Mesendoderm (in vitro differentiated cells): ENCODE measurements at regions not wholly inside any gene's neighbourhood (a gene's known extent, or its start where the extent isn't known, plus 50 kb on each side); places are given as distances from the start of the nearest gene placed in this dataset.
"Not testable (repeated sequence)": the region's sequence is repeated elsewhere in the genome, so short reads cannot be mapped to it uniquely, and the experiment has no call there.

Experiments
- DNase-seq: peaks from one replicate; pipeline ENCODE4 v3.0.0; 2013
- H2AK5ac ChIP-seq: 2 replicates; pipeline ENCODE4 v1.6.1; 2013; ENCODE audit warnings: low read length, inconsistent platforms
- H2BK120ac ChIP-seq: 2 replicates; pipeline ENCODE4 v1.6.1; 2013; ENCODE audit warnings: low read depth, mild to moderate bottlenecking, low read length, moderate library complexity, mixed read lengths
- H2BK15ac ChIP-seq: replicated peaks from 2 replicates; pipeline ENCODE4 v1.6.1; 2013; ENCODE audit warnings: low read depth, mild to moderate bottlenecking, moderate library complexity
- H2BK5ac ChIP-seq: 2 replicates; pipeline ENCODE4 v1.6.1; 2013; ENCODE audit warnings: low read length, inconsistent platforms
- H3K18ac ChIP-seq: 2 replicates; pipeline ENCODE4 v1.6.1; 2013; ENCODE audit warnings: mild to moderate bottlenecking, low read length, mixed read lengths
- H3K23ac ChIP-seq: one replicate; pipeline ENCODE4 v1.6.1; 2013; ENCODE audit warnings: low read length
- H3K27ac ChIP-seq: 2 replicates; pipeline ENCODE4 v1.5.1; 2013; ENCODE audit warnings: low read depth, mild to moderate bottlenecking, inconsistent platforms, low read length, moderate library complexity
- H3K27me3 ChIP-seq: 2 replicates; pipeline ENCODE4 v1.6.1; 2013; ENCODE audit warnings: low read length, control low read depth, mild to moderate bottlenecking, inconsistent platforms; ENCODE audit not compliant: insufficient read depth, poor library complexity
- H3K36me3 ChIP-seq: 2 replicates; pipeline ENCODE4 v1.6.1; 2013; ENCODE audit warnings: low read length, inconsistent platforms; ENCODE audit not compliant: control insufficient read depth, insufficient read depth
- H3K4ac ChIP-seq: one replicate; pipeline ENCODE4 v1.6.1; 2013; ENCODE audit warnings: low read depth, mild to moderate bottlenecking, low read length, moderate library complexity
- H3K4me1 ChIP-seq: 2 replicates; pipeline ENCODE4 v1.6.1; 2013; ENCODE audit warnings: low read depth, low read length, inconsistent platforms; ENCODE audit not compliant: control insufficient read depth
- H3K4me2 ChIP-seq: 2 replicates; pipeline ENCODE4 v1.6.1; 2013; ENCODE audit warnings: low read length
- H3K4me3 ChIP-seq: 2 replicates; pipeline ENCODE4 v1.5.1; 2013; ENCODE audit warnings: mild to moderate bottlenecking, low read length
- H3K56ac ChIP-seq: one replicate; pipeline ENCODE4 v1.6.1; 2013; ENCODE audit warnings: low read length
- H3K79me1 ChIP-seq: 2 replicates; pipeline ENCODE4 v1.6.1; 2013; ENCODE audit warnings: low read length, inconsistent platforms
- H3K79me2 ChIP-seq: 2 replicates; pipeline ENCODE4 v1.6.1; 2013; ENCODE audit warnings: mild to moderate bottlenecking, low read length; ENCODE audit not compliant: control insufficient read depth, insufficient read depth
- H3K9ac ChIP-seq: 2 replicates; pipeline ENCODE4 v1.6.1; 2013; ENCODE audit warnings: low read length, inconsistent platforms
- H4K5ac ChIP-seq: one replicate; pipeline ENCODE4 v1.6.1; 2013; ENCODE audit warnings: low read length
- H4K8ac ChIP-seq: one replicate; pipeline ENCODE4 v1.6.1; 2013; ENCODE audit warnings: low read depth, mild to moderate bottlenecking, control low read depth, low read length, moderate library complexity
- WGBS: extraction: QIAGEN DNeasy Blood & Tissue Kit; methylation state at CpG from one replicate; pipeline ENCODE4 v1.1.7; 2013; ENCODE audit warnings: low lambda C conversion rate, missing lambda C conversion rate; ENCODE audit not compliant: insufficient coverage; ENCODE audit errors: extremely low coverage; 5-methylcytosine and 5-hydroxymethylcytosine counted together

DNA sequence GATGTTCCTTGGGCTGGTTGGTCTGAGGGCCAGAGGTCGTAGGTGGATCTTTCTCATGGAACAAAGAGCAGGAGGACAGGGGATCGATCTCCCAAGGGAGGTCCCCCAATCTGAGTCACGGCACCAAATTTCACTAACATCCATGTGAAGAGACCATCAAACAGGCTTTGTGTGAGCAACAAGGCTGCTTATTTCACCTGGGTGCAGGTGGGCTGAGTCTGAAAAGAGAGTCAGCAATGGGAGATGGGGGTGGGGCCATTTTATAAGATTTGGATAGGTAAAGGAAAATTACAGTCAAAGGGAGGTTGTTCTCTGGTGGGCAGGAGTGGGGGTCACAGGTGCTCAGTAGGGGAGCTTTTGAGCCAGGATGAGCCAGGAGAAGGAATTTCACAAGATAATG is 334.0 kb upstream of the HTR1E start:
- not testable (repeated sequence) for H3K4me3 ChIP-seq, H3K4me1 ChIP-seq, H3K4me2 ChIP-seq, H3K4ac ChIP-seq, H4K5ac ChIP-seq, H2BK120ac ChIP-seq, H2AK5ac ChIP-seq, H3K27me3 ChIP-seq, H3K23ac ChIP-seq, H3K79me2 ChIP-seq, H3K36me3 ChIP-seq, H2BK15ac ChIP-seq, H3K79me1 ChIP-seq
- Histone ChIP-seq H3K27ac (peak overlapping the region; percentile 96), H3K18ac (peak overlapping the region; percentile 61), H4K8ac (peak overlapping the region; percentile 65), H3K9ac (peak overlapping the region; percentile 47), H2BK5ac (peak overlapping the region; percentile 96), H3K56ac (peak overlapping the region; percentile 84)
- no CpG with 5 or more reads among the region's 3 CpGs for WGBS
- DNase-seq, result peak; percentile 57

GRCh38 chr6:86602093-86602492 is 335.2 kb upstream of the HTR1E start:
- not testable (repeated sequence) for H3K9ac ChIP-seq, H3K79me2 ChIP-seq, H2BK120ac ChIP-seq, H2BK5ac ChIP-seq, H4K8ac ChIP-seq, H3K23ac ChIP-seq, H3K4me1 ChIP-seq, H3K4me2 ChIP-seq, H3K79me1 ChIP-seq, H3K36me3 ChIP-seq, H4K5ac ChIP-seq, H2AK5ac ChIP-seq, H3K27me3 ChIP-seq, H3K4me3 ChIP-seq, H3K18ac ChIP-seq, H2BK15ac ChIP-seq
- peak; percentile 59 for DNase-seq
- H3K27ac ChIP-seq, result peak overlapping the region; percentile 96
- H3K56ac ChIP-seq, result peak overlapping the region; percentile 60
- peak overlapping the region; percentile 82 for H3K4ac ChIP-seq
- WGBS, result no CpG with 5 or more reads among the region's 6 CpGs

- H2BK15ac ChIP-seq, H2AK5ac ChIP-seq, H3K4me2 ChIP-seq, H3K79me2 ChIP-seq, H3K9ac ChIP-seq, H2BK5ac ChIP-seq, H3K4ac ChIP-seq, H3K4me1 ChIP-seq, H3K79me1 ChIP-seq, DNase-seq, H3K36me3 ChIP-seq, H3K23ac ChIP-seq, H3K27ac ChIP-seq, H3K4me3 ChIP-seq, H4K8ac ChIP-seq, H3K27me3 ChIP-seq, H4K5ac ChIP-seq: not testable (repeated sequence)
- H3K18ac ChIP-seq, result peak overlapping the region; percentile 39
- peak overlapping the region; percentile 45 for H2BK120ac ChIP-seq
- peak overlapping the region; percentile 15 for H3K56ac ChIP-seq
- WGBS, result no CpG with 5 or more reads among the region's 4 CpGs
Measured at GRCh38 chr6:86598969-86599368, 338.4 kb upstream of the HTR1E start.

- no CpG with 5 or more reads among the region's 3 CpGs for WGBS
- H3K4me3 ChIP-seq, result no peak overlapping the region
Measured at GRCh38 chr6:86595641-86596040, 341.7 kb upstream of the HTR1E start.

DNA sequence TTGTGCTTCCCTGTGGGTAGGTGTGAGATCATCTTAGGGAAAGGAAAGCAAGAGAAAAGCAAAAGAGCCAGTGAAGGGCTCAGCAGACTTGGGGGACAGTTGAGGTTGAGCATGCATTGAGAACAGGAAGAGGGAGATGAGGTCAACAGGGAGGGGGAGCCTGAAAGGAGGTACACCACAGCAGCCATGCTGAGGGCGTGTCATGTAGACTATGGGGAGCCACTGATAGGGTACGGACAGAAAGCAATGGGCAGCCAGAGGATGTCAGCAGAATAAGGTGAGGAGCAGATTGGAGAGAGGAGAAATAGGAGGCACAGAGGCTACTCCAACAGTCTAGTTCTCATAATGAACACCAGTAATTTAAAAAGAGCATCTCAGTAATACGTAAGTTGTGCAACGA is 351.1 kb upstream of the HTR1E start:
- Histone ChIP-seq H3K27ac (no peak overlapping the region), H2BK120ac (no peak overlapping the region), H3K4ac (no peak overlapping the region), H3K18ac (no peak overlapping the region), H3K4me1 (no peaks in the 10 kb centered on the region), H2BK15ac (no peak overlapping the region), H3K79me2 (no peaks in the 10 kb centered on the region), H3K4me2 (no peak overlapping the region), H3K56ac (no peak overlapping the region), H4K5ac (no peak overlapping the region), H3K79me1 (no peaks in the 10 kb centered on the region), H3K9ac (no peak overlapping the region), H3K23ac (no peak overlapping the region), H2AK5ac (no peak overlapping the region), H2BK5ac (no peak overlapping the region), H3K27me3 (no peaks in the 10 kb centered on the region), H3K36me3 (no peaks in the 10 kb centered on the region), H3K4me3 (no peak overlapping the region), H4K8ac (no peak overlapping the region)
- DNase-seq, result no peak
- WGBS, result no CpG with 5 or more reads among the region's 4 CpGs

More at GRCh38 chr6:86595641-86596040, 341.7 kb upstream of the HTR1E start:
- Histone ChIP-seq H3K4me2 (no peak overlapping the region), H3K27ac (no peak overlapping the region), H2BK120ac (no peak overlapping the region), H3K79me2 (no peaks in the 10 kb centered on the region), H4K8ac (no peak overlapping the region), H4K5ac (no peak overlapping the region), H3K9ac (no peak overlapping the region), H2BK15ac (no peak overlapping the region), H3K79me1 (no peaks in the 10 kb centered on the region), H3K23ac (no peak overlapping the region), H3K18ac (peak overlapping the region; percentile 84), H3K36me3 (no peaks in the 10 kb centered on the region), H3K56ac (peak overlapping the region; percentile 64), H3K4ac (no peak overlapping the region), H2AK5ac (no peak overlapping the region), H3K4me1 (peaks cover 3% of the 10 kb centered on the region), H2BK5ac (no peak overlapping the region), H3K27me3 (no peaks in the 10 kb centered on the region)
- DNase-seq, result no peak

GRCh38 chr6:86581833-86582232 is 355.5 kb upstream of the HTR1E start:
- H4K8ac ChIP-seq, result no peak overlapping the region
- no peaks in the 10 kb centered on the region for H3K4me1 ChIP-seq
- no peak overlapping the region for H3K56ac ChIP-seq
- H3K79me1 ChIP-seq, result no peaks in the 10 kb centered on the region
- no peak for DNase-seq
- H3K27me3 ChIP-seq, result no peaks in the 10 kb centered on the region
- H2AK5ac ChIP-seq, result no peak overlapping the region
- no peak overlapping the region for H3K18ac ChIP-seq
- no peak overlapping the region for H3K27ac ChIP-seq
- H2BK5ac ChIP-seq, result no peak overlapping the region
- no peaks in the 10 kb centered on the region for H3K79me2 ChIP-seq
- no peak overlapping the region for H4K5ac ChIP-seq
- no peak overlapping the region for H3K4ac ChIP-seq
- H3K4me3 ChIP-seq, result no peak overlapping the region
- H2BK120ac ChIP-seq, result no peak overlapping the region
- H3K36me3 ChIP-seq, result no peaks in the 10 kb centered on the region
- no peak overlapping the region for H2BK15ac ChIP-seq
- no CpG with 5 or more reads among the region's 3 CpGs for WGBS
- H3K4me2 ChIP-seq, result no peak overlapping the region
- H3K9ac ChIP-seq, result no peak overlapping the region
- no peak overlapping the region for H3K23ac ChIP-seq
